HUES48 (cell line): ENCODE measurements at regions not wholly inside any gene's neighbourhood (a gene's known extent, or its start where the extent isn't known, plus 50 kb on each side); places are given as distances from the start of the nearest gene placed in this dataset.

Source experiments
- H3K27ac ChIP-seq: one replicate; pipeline ENCODE4 v1.7.0; 2013; ENCODE audit warnings: low read depth, low read length, inconsistent platforms
- H3K27me3 ChIP-seq: 2 replicates; pipeline ENCODE4 v1.6.1; 2013; ENCODE audit warnings: mild to moderate bottlenecking, low read length; ENCODE audit not compliant: control insufficient read depth, insufficient read depth
- H3K36me3 ChIP-seq: 2 replicates; pipeline ENCODE4 v1.6.1; 2013; ENCODE audit warnings: low read length; ENCODE audit not compliant: control insufficient read depth, insufficient read depth
- H3K4me1 ChIP-seq: 2 replicates; pipeline ENCODE4 v1.6.1; 2013; ENCODE audit warnings: mild to moderate bottlenecking, low read length; ENCODE audit not compliant: control insufficient read depth, insufficient read depth
- H3K4me3 ChIP-seq: 2 replicates; pipeline ENCODE4 v1.5.1; 2013; ENCODE audit warnings: mild to moderate bottlenecking, low read depth, low read length
- H3K9ac ChIP-seq: 2 replicates; pipeline ENCODE4 v1.6.1; 2013; ENCODE audit warnings: mild to moderate bottlenecking, low read depth, low read length, moderate library complexity
- H3K9me3 ChIP-seq: 2 replicates; pipeline ENCODE4 v1.6.1; 2013; ENCODE audit warnings: low read length; ENCODE audit not compliant: control insufficient read depth, insufficient read depth

DNA sequence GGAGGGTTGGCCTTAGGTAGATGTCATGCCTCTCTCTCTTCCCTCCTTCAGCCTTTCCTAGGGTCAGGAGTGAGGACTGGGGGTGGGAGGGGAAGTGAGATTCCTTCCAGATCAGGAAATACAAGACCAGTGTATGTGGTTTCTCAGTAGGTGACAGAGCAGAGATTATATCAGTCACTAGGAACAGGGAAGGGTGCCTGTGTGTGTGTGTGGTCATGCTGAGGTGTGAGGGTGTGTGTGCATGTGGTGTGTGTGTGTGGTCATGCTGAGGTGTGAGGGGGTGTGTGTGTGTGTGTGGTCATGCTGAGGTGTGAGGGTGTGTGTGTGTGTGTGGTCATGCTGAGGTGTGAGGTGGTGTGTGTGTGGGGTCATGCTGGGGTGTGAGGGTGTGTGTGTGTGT, 259.8 kb downstream of the LOXHD1 start:
- Histone ChIP-seq H3K27ac (no peak overlapping the region), H3K27me3 (no peaks in the 10 kb centered on the region), H3K4me3 (no peak overlapping the region), H3K9ac (no peak overlapping the region), H3K9me3 (no peaks in the 10 kb centered on the region), H3K4me1 (no peaks in the 10 kb centered on the region), H3K36me3 (no peaks in the 10 kb centered on the region)

GRCh38 chr18:46398005-46398404, 259.0 kb downstream of the LOXHD1 start:
- Histone ChIP-seq H3K4me3 (no peak overlapping the region), H3K4me1 (no peaks in the 10 kb centered on the region), H3K9ac (no peak overlapping the region), H3K9me3 (no peaks in the 10 kb centered on the region), H3K27ac (no peak overlapping the region), H3K36me3 (no peaks in the 10 kb centered on the region), H3K27me3 (no peaks in the 10 kb centered on the region)

- Histone ChIP-seq H3K36me3 (no peaks in the 10 kb centered on the region), H3K4me3 (no peak overlapping the region), H3K4me1 (no peaks in the 10 kb centered on the region), H3K9me3 (no peaks in the 10 kb centered on the region), H3K9ac (no peak overlapping the region), H3K27me3 (no peaks in the 10 kb centered on the region), H3K27ac (no peak overlapping the region)
Measured at GRCh38 chr18:46398625-46399024, 258.4 kb downstream of the LOXHD1 start.

- Histone ChIP-seq H3K9me3 (no peaks in the 10 kb centered on the region), H3K4me3 (no peak overlapping the region), H3K9ac (no peak overlapping the region), H3K4me1 (no peaks in the 10 kb centered on the region), H3K27me3 (no peaks in the 10 kb centered on the region), H3K36me3 (no peaks in the 10 kb centered on the region), H3K27ac (no peak overlapping the region)
Measured at GRCh38 chr18:46399303-46399702, 257.7 kb downstream of the LOXHD1 start.

DNA sequence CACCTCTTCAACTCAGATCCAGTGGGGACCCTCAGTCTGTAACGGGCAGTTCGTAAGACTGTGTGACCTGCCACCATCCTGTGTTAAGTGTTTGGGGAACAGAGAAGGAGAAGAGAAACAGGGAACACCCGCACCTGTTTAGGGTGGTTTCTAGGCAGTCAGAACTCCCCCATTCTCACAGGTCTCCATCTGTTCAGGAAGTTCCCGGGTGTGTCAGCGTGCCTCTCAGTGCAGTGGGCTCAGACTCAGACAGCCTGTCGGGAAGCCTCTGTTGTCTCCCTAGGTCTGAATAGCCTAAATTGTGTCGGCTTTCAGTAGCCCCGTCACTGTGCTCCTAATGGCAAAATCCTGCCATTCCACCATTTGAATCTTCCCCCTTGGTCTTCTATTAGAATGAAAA, 256.6 kb downstream of the LOXHD1 start:
- Histone ChIP-seq H3K9me3 (no peaks in the 10 kb centered on the region), H3K27ac (no peak overlapping the region), H3K9ac (no peak overlapping the region), H3K27me3 (no peaks in the 10 kb centered on the region), H3K4me3 (no peak overlapping the region), H3K36me3 (no peaks in the 10 kb centered on the region), H3K4me1 (no peaks in the 10 kb centered on the region)

GRCh38 chr18:46401486-46402070, 255.4 kb downstream of the LOXHD1 start:
- no peak overlapping the region for H3K27ac ChIP-seq
- no peaks in the 10 kb centered on the region for H3K27me3 ChIP-seq
- no peaks in the 10 kb centered on the region for H3K9me3 ChIP-seq
- no peak overlapping the region for H3K9ac ChIP-seq
- H3K4me1 ChIP-seq: no peaks in the 10 kb centered on the region
- H3K4me3 ChIP-seq: no peak overlapping the region
- H3K36me3 ChIP-seq: no peaks in the 10 kb centered on the region

DNA sequence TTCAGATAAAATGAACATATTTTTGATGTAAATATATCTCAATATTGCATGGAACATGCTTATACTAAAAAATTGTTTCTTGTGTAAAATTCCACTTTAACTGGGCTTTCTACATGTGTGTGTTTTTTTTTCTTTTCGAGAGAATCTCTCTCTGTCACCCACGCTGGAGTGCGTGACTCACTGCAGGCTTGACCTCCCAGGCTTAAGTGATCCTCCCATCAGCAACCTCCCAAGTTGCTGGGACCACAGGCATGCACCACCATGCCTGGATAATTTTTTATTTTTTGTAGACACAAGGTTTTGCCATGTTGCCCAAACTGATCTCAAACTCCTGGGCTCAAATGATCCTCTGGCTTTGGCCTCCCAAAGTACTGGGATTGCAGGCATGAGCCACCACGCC, 254.6 kb downstream of the LOXHD1 start:
- Histone ChIP-seq H3K9ac (no peak overlapping the region), H3K4me3 (no peak overlapping the region), H3K27ac (no peak overlapping the region), H3K36me3 (no peaks in the 10 kb centered on the region), H3K9me3 (no peaks in the 10 kb centered on the region), H3K27me3 (no peaks in the 10 kb centered on the region), H3K4me1 (no peaks in the 10 kb centered on the region)

DNA sequence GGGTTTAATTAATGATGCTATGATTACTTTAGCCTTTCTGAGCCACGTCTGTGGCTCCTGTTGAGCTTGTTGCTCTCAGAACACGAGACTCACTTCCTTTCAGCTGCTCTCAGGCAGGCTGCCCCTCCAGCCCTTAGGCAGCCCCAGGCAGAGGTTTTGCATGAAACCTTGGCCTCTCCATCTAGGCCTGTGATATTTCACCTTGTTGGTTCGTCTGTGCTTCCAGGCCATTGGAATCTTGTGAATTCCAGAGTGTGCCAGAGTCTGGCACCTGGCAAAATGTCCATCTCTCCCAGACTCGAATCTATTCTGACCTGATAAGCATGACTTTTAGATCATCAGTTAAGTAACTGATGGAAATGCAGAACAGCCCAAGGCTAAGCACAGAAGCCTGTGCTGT, 254.1 kb downstream of the LOXHD1 start:
- Histone ChIP-seq H3K4me3 (no peak overlapping the region), H3K9ac (no peak overlapping the region), H3K27ac (no peak overlapping the region), H3K27me3 (no peaks in the 10 kb centered on the region), H3K36me3 (no peaks in the 10 kb centered on the region), H3K9me3 (no peaks in the 10 kb centered on the region), H3K4me1 (no peaks in the 10 kb centered on the region)

DNA sequence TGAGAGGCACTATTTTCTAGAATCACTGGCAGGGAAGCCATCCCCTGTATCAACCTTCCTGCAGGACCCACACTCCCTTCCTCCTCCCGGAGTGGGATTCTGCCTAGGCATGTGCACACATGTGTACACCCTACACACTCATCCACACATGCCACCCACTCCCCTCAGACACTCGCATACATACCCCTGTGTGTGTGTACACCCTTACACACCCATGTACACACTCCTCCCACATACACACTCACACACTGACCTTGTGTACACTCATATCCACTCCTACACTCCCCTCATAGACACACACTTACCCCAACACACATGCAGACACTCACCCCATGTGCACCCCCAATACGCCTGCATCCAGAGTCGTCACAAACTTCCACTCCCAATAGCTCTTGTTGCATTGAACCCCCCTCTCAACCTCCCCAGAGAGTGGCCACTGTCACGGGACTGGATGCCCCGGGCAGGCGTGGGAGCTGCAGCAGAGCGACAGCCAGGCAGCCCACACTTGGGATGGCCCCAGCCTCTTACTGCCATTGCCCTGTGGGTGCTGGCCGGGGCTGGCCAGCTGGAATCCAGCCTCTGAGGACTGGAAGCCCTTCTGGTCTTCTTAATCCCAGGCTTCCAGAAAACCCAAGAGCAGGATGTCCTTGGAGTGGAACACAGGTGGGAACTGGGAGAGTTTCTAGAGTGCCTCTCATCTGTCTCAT, 251.0 kb downstream of the LOXHD1 start:
- H3K9ac ChIP-seq: no peak overlapping the region
- no peaks in the 10 kb centered on the region for H3K36me3 ChIP-seq
- H3K4me3 ChIP-seq: no peak overlapping the region
- 0 out of 2 replicates have a peak, but pooled peaks cover under 1% of the 10 kb centered on the region for H3K4me1 ChIP-seq
- no peaks in the 10 kb centered on the region for H3K9me3 ChIP-seq
- no peak overlapping the region for H3K27ac ChIP-seq
- no peaks in the 10 kb centered on the region for H3K27me3 ChIP-seq

DNA sequence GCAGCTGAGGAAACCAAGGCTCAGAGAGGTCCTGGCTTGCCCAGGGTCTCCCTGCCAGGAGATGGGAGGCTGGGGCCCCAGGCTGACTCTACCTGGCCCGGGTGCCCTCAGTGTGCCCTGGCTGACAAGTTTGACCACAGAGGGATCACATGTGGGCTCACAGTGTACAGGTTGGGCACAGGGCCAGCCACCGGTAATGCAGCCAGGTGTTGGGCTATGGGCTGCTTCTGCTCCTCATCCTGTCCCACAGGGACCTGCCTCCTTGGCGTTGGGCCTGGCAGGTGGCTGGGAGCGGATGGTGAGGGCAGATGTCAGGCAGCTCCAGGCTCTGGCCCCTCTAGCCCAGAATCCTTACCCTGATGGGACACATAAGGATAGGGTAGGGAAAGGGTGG, 250.5 kb downstream of the LOXHD1 start:
- H3K27ac ChIP-seq: no peak overlapping the region
- peaks cover 6% of the 10 kb centered on the region for H3K4me1 ChIP-seq
- no peak overlapping the region for H3K9ac ChIP-seq
- H3K36me3 ChIP-seq: no peaks in the 10 kb centered on the region
- H3K27me3 ChIP-seq: no peaks in the 10 kb centered on the region
- H3K4me3 ChIP-seq: no peak overlapping the region
- no peaks in the 10 kb centered on the region for H3K9me3 ChIP-seq

GRCh38 chr18:46407486-46408166, 249.4 kb downstream of the LOXHD1 start:
- no peak overlapping the region for H3K4me3 ChIP-seq
- no peak overlapping the region for H3K27ac ChIP-seq
- H3K27me3 ChIP-seq: no peaks in the 10 kb centered on the region
- H3K9me3 ChIP-seq: no peaks in the 10 kb centered on the region
- no peak overlapping the region for H3K9ac ChIP-seq
- H3K36me3 ChIP-seq: no peaks in the 10 kb centered on the region
- H3K4me1 ChIP-seq: peaks cover 17% of the 10 kb centered on the region
